GM12865 (cell line): ENCODE measurements at regions not wholly inside any gene's neighbourhood (a gene's known extent, or its start where the extent isn't known, plus 50 kb on each side); places are given as distances from the start of the nearest gene placed in this dataset.

Experiments used
- DNase-seq: peaks from one replicate; pipeline ENCODE4 v3.0.0; 2010; ENCODE audit warnings: low read depth
- H3K4me3 ChIP-seq: 2 replicates; pipeline ENCODE4 v1.5.1; 2011; ENCODE audit warnings: mild to moderate bottlenecking, low read depth, low read length, control low read depth
- TF ChIP-seq, protein P1 (sequence below): IDR thresholded peaks from 2 replicates; pipeline ENCODE4 v1.5.1; 2011; ENCODE audit warnings: low read length, control low read depth, low read depth, inconsistent platforms; ENCODE audit not compliant: insufficient read depth; ENCODE audit errors: missing control alignments

DNA sequence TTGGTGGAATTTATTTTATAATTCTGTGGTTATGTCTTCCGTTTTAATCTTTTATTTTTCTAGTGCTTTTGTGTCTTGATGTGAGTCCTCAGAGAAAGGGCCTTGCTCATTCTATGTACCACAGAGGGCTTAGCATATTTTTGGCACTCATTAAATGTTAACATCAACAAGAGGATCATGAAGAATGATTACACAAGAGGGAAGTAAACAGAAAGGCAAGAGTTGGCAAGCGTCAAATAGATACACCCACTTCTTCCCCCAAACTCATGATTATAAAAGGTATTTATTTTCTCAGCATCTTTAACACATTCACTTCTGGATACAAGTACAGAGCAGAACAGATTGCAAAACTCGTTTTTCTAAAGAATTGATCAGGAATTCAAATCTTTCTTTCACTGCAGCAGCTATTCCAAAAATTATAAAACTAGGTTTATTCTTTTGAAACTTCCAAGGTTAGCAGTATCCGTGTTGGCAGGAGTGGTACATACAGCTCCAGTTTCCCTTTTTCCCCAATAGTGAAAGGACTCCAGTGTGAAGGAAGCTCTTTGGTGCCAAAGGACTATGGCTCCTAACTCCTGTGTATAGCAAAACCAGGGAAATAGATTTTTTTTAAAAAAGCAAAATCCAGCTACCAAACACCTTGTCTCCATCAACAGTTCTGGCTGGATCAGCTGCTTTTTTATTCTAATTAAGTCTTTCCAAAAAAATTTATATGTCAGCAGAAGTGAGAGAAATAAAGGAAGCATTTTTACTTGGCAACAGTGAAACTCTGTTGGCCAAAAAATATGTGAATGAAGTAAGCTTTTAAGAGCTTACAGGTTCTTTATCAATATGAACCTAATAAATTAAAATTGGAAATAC is 221.9 kb downstream of the ADGRG6 start:
- TF ChIP-seq, protein P1, sequence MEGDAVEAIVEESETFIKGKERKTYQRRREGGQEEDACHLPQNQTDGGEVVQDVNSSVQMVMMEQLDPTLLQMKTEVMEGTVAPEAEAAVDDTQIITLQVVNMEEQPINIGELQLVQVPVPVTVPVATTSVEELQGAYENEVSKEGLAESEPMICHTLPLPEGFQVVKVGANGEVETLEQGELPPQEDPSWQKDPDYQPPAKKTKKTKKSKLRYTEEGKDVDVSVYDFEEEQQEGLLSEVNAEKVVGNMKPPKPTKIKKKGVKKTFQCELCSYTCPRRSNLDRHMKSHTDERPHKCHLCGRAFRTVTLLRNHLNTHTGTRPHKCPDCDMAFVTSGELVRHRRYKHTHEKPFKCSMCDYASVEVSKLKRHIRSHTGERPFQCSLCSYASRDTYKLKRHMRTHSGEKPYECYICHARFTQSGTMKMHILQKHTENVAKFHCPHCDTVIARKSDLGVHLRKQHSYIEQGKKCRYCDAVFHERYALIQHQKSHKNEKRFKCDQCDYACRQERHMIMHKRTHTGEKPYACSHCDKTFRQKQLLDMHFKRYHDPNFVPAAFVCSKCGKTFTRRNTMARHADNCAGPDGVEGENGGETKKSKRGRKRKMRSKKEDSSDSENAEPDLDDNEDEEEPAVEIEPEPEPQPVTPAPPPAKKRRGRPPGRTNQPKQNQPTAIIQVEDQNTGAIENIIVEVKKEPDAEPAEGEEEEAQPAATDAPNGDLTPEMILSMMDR = no peak
- DNase-seq = no peak

DNA sequence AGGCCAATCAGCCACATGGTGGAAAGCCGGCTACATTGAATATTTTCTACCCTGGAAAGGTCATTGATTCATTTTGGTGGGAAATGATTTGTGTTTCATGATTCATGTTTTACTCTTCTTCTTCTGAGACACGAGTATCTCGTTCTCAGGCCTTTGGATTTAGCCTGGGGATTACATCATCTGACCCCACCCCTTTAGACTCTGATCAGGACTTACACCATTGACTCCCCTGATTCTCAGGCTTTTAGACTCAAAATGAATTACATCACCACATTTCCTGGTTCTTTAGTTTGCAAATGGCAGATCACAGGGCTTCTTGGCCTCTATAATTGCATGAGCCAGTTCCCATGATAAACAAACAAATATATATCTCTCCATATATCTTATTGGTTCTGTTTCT is 228.8 kb downstream of the ADGRG6 start:
- no peak for DNase-seq
- TF ChIP-seq, protein P1 = no peak
- H3K4me3 ChIP-seq = no peak overlapping the region

More for the DNA sequence above, 221.9 kb downstream of the ADGRG6 start:
- H3K4me3 ChIP-seq = no peak overlapping the region

DNA sequence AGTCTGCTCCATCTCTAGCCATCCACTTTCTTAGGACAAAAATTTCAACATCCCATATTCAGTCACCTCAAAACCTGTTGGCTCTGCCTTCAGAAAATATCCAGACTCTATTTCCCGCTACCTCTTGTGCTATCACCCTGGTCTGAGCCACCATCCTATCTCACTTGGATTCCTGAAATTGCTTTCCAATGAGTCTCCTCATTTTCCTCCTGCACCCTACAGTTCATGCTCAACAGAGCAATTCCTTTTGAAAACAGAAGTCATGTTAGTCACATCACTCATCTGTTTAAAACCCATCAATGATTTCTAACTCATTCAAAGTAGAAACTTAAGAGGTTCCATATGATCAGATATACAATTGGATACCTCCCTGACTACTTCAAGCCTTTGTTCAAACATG is 229.9 kb downstream of the ADGRG6 start:
- H3K4me3 ChIP-seq = no peak overlapping the region
- TF ChIP-seq, protein P1 = no peak
- no peak for DNase-seq

DNA sequence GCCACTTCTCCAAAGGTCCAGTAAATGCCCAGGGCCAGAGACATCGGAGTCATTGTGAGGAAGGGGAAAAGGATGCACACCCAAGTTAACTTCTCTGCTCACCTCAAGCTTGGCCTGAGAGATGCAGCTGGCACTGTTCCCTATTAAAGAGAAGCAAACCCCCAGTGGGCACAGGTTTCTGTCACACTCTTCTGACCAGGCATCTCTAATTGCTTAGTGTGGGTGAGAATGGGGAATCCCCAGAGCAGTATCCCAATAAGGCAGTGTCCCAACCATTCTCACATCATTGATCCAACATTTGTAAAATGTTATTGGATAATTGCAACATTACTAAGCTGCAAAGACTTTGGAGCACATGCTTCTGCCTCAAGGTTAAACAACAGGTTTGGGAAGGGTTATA is 232.3 kb downstream of the ADGRG6 start:
- TF ChIP-seq, protein P1 = no peak
- no peak for DNase-seq
- H3K4me3 ChIP-seq = no peak overlapping the region

DNA sequence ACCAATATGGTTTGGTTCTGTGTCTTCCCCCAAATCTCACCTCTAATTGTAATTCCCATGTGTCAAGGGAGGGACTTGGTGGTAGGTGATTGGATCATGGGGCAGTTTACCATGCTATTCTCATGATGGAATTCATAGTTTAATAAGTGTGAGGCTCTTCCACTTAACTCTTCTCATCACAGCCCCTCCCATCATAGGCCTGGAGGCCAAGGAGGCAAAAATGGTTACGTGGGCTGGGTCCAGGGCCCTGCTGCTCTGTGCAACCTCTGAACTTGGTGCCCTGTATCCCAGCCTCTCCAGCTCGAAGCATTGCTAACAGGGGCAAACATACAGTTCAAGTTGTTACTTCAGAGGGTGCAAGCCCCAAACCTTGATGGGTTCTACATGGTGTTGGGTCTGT is 232.7 kb downstream of the ADGRG6 start:
- TF ChIP-seq, protein P1 = no peak
- DNase-seq = no peak
- no peak overlapping the region for H3K4me3 ChIP-seq

DNA sequence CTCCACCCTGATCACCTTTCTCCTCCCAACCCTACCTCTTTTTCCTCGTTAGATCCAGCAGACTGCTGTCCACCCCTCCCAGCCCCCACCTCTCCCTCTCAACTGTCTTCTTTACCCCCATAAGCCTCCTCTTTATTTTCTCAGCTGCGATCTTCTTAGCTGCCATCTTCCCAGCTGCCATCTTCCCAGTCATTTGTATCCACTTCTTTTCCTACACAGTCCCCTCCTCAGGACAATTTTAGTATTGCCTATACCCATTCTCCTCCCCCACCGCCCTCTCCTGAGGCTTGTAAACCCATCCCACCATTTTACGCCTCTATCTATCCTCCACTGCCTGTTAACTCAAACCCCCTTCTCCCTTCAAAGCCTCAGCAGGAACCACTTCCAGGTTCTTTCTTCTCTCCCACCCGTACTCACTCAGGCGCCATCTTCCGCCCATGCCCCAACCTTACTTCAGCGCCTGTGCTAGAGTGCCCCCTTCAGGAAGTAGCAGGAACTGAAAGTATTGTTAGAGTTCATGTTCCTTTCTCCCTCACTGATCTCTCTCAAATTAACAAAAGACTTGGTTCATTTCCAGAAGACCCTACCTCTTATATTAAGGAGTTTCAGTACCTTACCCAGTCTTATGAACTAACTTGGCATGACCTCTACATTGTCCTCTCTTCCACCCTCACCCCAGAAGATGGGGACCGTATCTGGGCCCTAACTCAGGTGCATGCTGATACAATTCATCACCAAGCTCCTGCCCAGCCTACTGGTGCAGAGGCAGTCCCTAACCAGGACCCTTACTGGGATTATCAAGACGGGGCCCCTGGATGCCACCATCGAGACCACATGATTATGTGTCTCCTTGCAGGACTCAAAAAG is 236.0 kb downstream of the ADGRG6 start:
- H3K4me3 ChIP-seq = no peak overlapping the region
- TF ChIP-seq, protein P1 = peak; percentile 36
- DNase-seq = peak; percentile 35
